ENCODE measurements at regions not wholly inside any gene's neighbourhood (a gene's known extent, or its start where the extent isn't known, plus 50 kb on each side); places are given as distances from the start of the nearest gene placed in this dataset.

DNA sequence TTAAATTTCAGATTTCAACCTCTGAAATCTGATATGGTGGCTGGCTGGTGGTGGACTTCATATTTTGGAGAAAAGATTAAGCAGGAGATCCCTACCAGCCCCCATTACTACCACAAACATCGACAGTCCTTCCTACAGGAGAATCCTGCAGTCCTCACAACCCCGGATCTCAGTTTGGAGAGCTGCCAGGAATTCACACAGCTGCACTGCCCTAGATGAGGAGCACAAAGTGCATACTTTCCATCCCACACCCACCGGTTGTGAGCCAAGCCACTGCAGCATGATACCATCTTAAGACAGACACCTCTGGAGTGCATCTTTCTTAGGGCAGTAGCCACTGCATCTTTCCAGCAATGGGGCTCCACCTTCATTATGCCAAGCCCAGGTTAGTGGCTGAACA lies 185.5 kb upstream of the GPR149 start:
- Histone ChIP-seq H3K4me1 (no peaks in the 10 kb centered on the region), H3K9ac (no peak overlapping the region), H3K4me3 (no peak overlapping the region), H3K27ac (no peak overlapping the region), H3K27me3 (no peaks in the 10 kb centered on the region), H3K4me2 (no peak overlapping the region), H3K36me3 (no peaks in the 10 kb centered on the region), H4K20me1 (no peaks in the 10 kb centered on the region), H3K9me3 (replicated peaks in 1 of 11) (peaks cover 7 to 13% (median 9%) of the 10 kb centered on the region in 11 experiments; a peak in 17 of 22 replicates)
- TF ChIP-seq Cebpa-rat (IDR thresholded peaks at IDR 0.05): no peak

DNA sequence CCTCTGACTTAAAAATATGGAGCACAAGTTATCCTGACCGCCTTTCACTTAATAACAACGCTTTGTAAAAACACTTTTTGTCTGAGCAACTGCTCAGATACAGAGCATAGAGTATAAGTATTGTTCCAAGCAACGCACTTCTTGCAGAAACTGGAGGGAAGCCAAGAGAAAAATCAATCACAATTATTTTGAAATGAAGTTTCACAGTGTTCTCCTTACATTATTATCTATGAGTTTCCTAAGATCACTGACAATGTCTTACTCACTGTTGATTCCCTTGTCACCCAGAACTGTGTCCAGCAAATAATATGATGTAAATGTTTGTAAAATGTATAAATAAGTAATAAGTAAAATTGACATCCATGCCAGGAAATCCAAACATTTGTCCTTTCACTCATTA lies 184.6 kb upstream of the GPR149 start:
- no peak overlapping the region for H3K27ac ChIP-seq
- no peaks in the 10 kb centered on the region for H3K27me3 ChIP-seq
- H4K20me1 ChIP-seq: no peaks in the 10 kb centered on the region
- no peaks in the 10 kb centered on the region for H3K36me3 ChIP-seq
- H3K9ac ChIP-seq: no peak overlapping the region
- peaks cover 4 to 9% (median 7%) of the 10 kb centered on the region in 11 experiments; a peak in 17 of 22 replicates for H3K9me3 ChIP-seq (replicated peaks in 1 of 11)
- no peak overlapping the region for H3K4me3 ChIP-seq
- no peaks in the 10 kb centered on the region for H3K4me1 ChIP-seq
- no peak for TF ChIP-seq Cebpa-rat (IDR thresholded peaks at IDR 0.05)
- H3K4me2 ChIP-seq: no peak overlapping the region

DNA sequence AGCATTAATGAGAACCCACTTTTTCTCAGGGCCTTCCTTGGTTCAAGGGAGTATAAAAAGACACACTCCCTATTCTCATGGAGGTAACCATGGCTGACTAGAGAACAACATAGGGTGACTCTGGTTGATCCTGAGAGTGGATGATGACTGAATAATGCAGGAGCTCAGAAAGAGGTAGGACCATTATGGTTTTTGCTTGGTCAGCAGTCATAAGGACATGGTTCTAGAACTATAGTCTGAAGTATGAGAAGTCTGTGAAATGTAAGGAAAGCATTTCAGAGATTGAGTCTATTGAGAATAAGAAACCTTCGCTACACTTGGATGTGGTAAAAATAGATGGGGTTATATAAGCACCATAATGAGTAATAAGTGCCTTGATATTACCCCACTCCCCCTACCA lies 184.1 kb upstream of the GPR149 start:
- Histone ChIP-seq H3K27me3 (no peaks in the 10 kb centered on the region), H3K27ac (no peak overlapping the region), H3K4me1 (no peaks in the 10 kb centered on the region), H3K9ac (no peak overlapping the region), H3K4me3 (no peak overlapping the region), H4K20me1 (no peaks in the 10 kb centered on the region), H3K4me2 (no peak overlapping the region), H3K36me3 (no peaks in the 10 kb centered on the region), H3K9me3 (replicated peaks in 1 of 11) (peaks cover 0 to 8% (median 2%) of the 10 kb centered on the region in 11 experiments; a peak in 6 of 22 replicates)
- no peak for TF ChIP-seq Cebpa-rat (IDR thresholded peaks at IDR 0.05)

- Histone ChIP-seq H3K9me3 (replicated peaks in 1 of 11) (no peaks in the 10 kb centered on the region), H3K27me3 (no peaks in the 10 kb centered on the region), H3K4me3 (no peak overlapping the region), H3K4me2 (no peak overlapping the region), H3K36me3 (no peaks in the 10 kb centered on the region), H4K20me1 (no peaks in the 10 kb centered on the region), H3K27ac (no peak overlapping the region), H3K9ac (no peak overlapping the region), H3K4me1 (peaks cover 0 to 4% (median 0%) of the 10 kb centered on the region in 10 experiments; a peak in 1 of 20 replicates)
- TF ChIP-seq Cebpa-rat (IDR thresholded peaks at IDR 0.05): no peak
Measured at GRCh38 chr3:154602241-154602640, 172.3 kb upstream of the GPR149 start.

DNA sequence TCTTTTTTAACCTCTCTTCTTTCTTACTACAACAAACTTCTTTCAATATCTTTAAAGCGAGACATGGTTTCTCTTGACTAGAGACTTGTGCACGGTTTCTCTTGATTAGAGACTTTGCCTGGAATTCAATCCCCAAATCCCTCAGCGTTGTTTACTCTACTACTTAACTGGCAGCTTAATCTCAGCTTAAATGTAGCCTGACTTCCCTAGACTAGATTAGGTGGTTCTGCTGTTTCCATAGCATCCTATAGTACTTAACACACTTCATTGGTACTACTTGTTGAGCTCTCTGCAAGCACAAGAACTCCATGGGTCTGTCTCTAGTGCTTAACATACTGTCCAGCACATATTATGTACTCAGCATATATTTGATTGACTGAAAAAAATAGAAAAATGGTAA lies 168.2 kb upstream of the GPR149 start:
- TF ChIP-seq Cebpa-rat (IDR thresholded peaks at IDR 0.05): no peak
- Histone ChIP-seq H4K20me1 (no peaks in the 10 kb centered on the region), H3K36me3 (no peaks in the 10 kb centered on the region), H3K4me1 (peaks cover 0 to 4% (median 0%) of the 10 kb centered on the region in 10 experiments; a peak in 1 of 20 replicates), H3K4me2 (no peak overlapping the region), H3K4me3 (no peak overlapping the region), H3K9me3 (replicated peaks in 1 of 11) (no peaks in the 10 kb centered on the region), H3K27me3 (no peaks in the 10 kb centered on the region), H3K9ac (no peak overlapping the region), H3K27ac (no peak overlapping the region)

DNA sequence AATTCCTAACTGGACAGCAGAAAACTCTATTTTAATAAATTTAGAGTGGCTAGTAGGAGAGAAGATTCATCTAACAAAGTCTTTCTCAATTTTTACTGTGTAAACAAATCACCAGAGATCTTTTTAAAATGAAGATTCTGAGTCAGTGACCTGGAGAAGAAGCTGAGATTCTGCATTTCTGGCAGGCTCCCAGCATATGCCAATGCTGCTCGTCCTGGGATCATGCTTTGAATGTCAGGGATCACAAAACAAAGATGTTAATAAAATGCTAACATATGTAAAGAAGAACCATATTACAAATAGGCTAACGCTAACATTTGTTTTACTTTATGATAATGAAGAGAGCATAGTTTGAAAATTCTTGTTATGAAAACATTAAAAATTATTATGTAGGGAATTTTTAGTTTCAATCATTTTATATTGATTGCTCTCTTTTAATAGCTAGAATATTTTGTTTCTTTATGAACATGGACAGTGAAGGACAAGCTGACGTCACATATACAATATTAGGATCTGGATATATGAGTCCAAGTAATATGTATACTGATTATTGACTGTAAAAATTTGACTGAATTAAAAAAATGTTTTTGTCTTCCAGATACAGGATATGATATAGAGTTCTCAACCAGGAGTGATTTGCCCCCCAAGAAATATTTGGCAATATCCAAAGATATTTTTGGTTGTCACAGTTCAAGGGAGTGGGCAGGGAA lies 160.8 kb upstream of the GPR149 start:
- TF ChIP-seq Cebpa-rat (IDR thresholded peaks at IDR 0.05): no peak
- no peak overlapping the region for H3K4me3 ChIP-seq
- no peak overlapping the region for H3K27ac ChIP-seq
- no peaks in the 10 kb centered on the region for H4K20me1 ChIP-seq
- H3K36me3 ChIP-seq: no peaks in the 10 kb centered on the region
- H3K4me2 ChIP-seq: no peak overlapping the region
- H3K9ac ChIP-seq: no peak overlapping the region
- no peaks in the 10 kb centered on the region for H3K27me3 ChIP-seq
- H3K4me1 ChIP-seq: no peaks in the 10 kb centered on the region
- no peaks in the 10 kb centered on the region for H3K9me3 ChIP-seq (replicated peaks in 1 of 11)

- Histone ChIP-seq H3K36me3 (no peaks in the 10 kb centered on the region), H3K9ac (no peak overlapping the region), H3K4me2 (no peak overlapping the region), H3K27ac (no peak overlapping the region), H4K20me1 (no peaks in the 10 kb centered on the region), H3K4me1 (no peaks in the 10 kb centered on the region), H3K27me3 (no peaks in the 10 kb centered on the region), H3K9me3 (replicated peaks in 1 of 11) (no peaks in the 10 kb centered on the region), H3K4me3 (no peak overlapping the region)
- no peak for TF ChIP-seq Cebpa-rat (IDR thresholded peaks at IDR 0.05)
Measured at GRCh38 chr3:154588831-154589230, 158.8 kb upstream of the GPR149 start.

DNA sequence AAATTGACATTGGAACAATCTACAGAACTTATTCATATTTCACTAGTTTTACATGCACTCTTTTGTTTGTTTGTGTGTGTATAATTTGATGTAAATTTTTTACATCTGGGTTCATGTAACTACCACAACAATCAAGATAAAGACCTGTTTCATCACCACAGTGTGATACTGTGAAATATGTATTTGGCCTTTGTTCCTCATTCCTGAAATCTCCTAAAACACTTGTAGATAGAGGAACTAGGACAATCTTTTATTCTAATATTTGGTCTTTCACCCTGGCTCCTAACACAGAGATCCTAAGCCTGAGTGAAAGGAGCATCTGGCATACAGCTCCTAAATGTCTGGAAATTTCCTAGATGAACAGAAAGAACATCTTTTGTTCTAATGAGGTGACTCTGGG lies 155.0 kb upstream of the GPR149 start:
- Histone ChIP-seq H3K27ac (no peak overlapping the region), H3K4me1 (no peaks in the 10 kb centered on the region), H4K20me1 (no peaks in the 10 kb centered on the region), H3K27me3 (no peaks in the 10 kb centered on the region), H3K9ac (no peak overlapping the region), H3K9me3 (replicated peaks in 1 of 11) (no peaks in the 10 kb centered on the region), H3K36me3 (no peaks in the 10 kb centered on the region), H3K4me3 (no peak overlapping the region), H3K4me2 (no peak overlapping the region)
- no peak for TF ChIP-seq Cebpa-rat (IDR thresholded peaks at IDR 0.05)

GRCh38 chr3:154584041-154584440 lies 154.1 kb upstream of the GPR149 start:
- Histone ChIP-seq H3K4me1 (no peaks in the 10 kb centered on the region), H3K9ac (no peak overlapping the region), H3K4me2 (no peak overlapping the region), H4K20me1 (no peaks in the 10 kb centered on the region), H3K36me3 (no peaks in the 10 kb centered on the region), H3K27ac (no peak overlapping the region), H3K9me3 (replicated peaks in 1 of 11) (no peaks in the 10 kb centered on the region), H3K27me3 (no peaks in the 10 kb centered on the region), H3K4me3 (no peak overlapping the region)
- TF ChIP-seq Cebpa-rat (IDR thresholded peaks at IDR 0.05): no peak

- H3K4me1 ChIP-seq: no peaks in the 10 kb centered on the region
- no peaks in the 10 kb centered on the region for H4K20me1 ChIP-seq
- no peaks in the 10 kb centered on the region for H3K36me3 ChIP-seq
- H3K4me3 ChIP-seq: no peak overlapping the region
- TF ChIP-seq Cebpa-rat (IDR thresholded peaks at IDR 0.05): no peak
- H3K27ac ChIP-seq: no peak overlapping the region
- no peak overlapping the region for H3K4me2 ChIP-seq
- H3K9ac ChIP-seq: no peak overlapping the region
- H3K9me3 ChIP-seq (replicated peaks in 1 of 11): no peaks in the 10 kb centered on the region
- no peaks in the 10 kb centered on the region for H3K27me3 ChIP-seq
Measured at GRCh38 chr3:154583086-154583634, 153.2 kb upstream of the GPR149 start.

Data from BLaER1 treated with 17β-estradiol and CSF1 and Interleukin-3, amounts not matched to agents 10 nM and 100 nM (cell line).